ENCODE measurements at regions not wholly inside any gene's neighbourhood (a gene's known extent, or its start where the extent isn't known, plus 50 kb on each side); places are given as distances from the start of the nearest gene placed in this dataset.

DNA sequence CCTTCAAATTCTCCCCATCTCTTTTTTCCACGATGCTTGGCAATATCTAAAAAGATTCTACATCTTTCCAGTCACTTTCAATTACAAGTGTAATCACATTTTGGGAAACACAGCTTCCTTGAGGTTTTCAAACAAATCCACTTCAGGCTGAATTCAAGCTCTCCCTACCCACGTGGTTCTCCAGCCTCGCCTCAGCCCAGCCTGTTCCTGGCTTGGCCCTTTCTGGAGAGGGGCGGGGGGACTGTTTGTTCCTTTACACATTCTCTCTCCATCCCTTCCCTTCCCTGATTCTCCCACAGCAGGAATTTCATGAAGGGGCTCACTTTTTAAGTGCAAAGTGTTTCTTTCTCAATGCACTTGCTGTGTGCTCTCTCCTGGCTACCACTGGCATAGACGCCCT, 226.3 kb upstream of the SOX11 start:
- Histone ChIP-seq H3K79me2 (ENCODE audit: insufficient read depth, low read length) (no peaks in the 10 kb centered on the region), H3K9me3 (ENCODE audit: low read depth, low read length) (no peaks in the 10 kb centered on the region), H3K4me2 (ENCODE audit: insufficient read depth, low read length) (no peak overlapping the region), H3K4me3 (ENCODE audit: insufficient read depth, low read length) (no peak overlapping the region), H3K27ac (ENCODE audit: low read depth, low read length) (no peak overlapping the region), H4K20me1 (ENCODE audit: insufficient read depth, low read length) (no peaks in the 10 kb centered on the region), H3K4me1 (ENCODE audit: insufficient read depth, low read length) (no peaks in the 10 kb centered on the region), H3K27me3 (ENCODE audit: insufficient read depth, low read length) (no peaks in the 10 kb centered on the region), H3K36me3 (ENCODE audit: insufficient read depth, low read length) (no peaks in the 10 kb centered on the region), H2AFZ (ENCODE audit: low read length) (no peak overlapping the region)
- DNase-seq (ENCODE audit: insufficient read length, low spot score, missing footprints), result no peak
- TF ChIP-seq, protein P1, sequence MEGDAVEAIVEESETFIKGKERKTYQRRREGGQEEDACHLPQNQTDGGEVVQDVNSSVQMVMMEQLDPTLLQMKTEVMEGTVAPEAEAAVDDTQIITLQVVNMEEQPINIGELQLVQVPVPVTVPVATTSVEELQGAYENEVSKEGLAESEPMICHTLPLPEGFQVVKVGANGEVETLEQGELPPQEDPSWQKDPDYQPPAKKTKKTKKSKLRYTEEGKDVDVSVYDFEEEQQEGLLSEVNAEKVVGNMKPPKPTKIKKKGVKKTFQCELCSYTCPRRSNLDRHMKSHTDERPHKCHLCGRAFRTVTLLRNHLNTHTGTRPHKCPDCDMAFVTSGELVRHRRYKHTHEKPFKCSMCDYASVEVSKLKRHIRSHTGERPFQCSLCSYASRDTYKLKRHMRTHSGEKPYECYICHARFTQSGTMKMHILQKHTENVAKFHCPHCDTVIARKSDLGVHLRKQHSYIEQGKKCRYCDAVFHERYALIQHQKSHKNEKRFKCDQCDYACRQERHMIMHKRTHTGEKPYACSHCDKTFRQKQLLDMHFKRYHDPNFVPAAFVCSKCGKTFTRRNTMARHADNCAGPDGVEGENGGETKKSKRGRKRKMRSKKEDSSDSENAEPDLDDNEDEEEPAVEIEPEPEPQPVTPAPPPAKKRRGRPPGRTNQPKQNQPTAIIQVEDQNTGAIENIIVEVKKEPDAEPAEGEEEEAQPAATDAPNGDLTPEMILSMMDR (IDR thresholded peaks at IDR 0.05; ENCODE audit: extremely low read depth, low read depth, low read length), result no peak

GRCh38 chr2:5467178-5467905, 224.8 kb upstream of the SOX11 start:
- Histone ChIP-seq H3K4me2 (ENCODE audit: insufficient read depth, low read length) (no peak overlapping the region), H3K27me3 (ENCODE audit: insufficient read depth, low read length) (no peaks in the 10 kb centered on the region), H2AFZ (ENCODE audit: low read length) (no peak overlapping the region), H3K36me3 (ENCODE audit: insufficient read depth, low read length) (no peaks in the 10 kb centered on the region), H3K4me3 (ENCODE audit: insufficient read depth, low read length) (no peak overlapping the region), H3K79me2 (ENCODE audit: insufficient read depth, low read length) (no peaks in the 10 kb centered on the region), H3K27ac (ENCODE audit: low read depth, low read length) (no peak overlapping the region), H3K9me3 (ENCODE audit: low read depth, low read length) (no peaks in the 10 kb centered on the region), H4K20me1 (ENCODE audit: insufficient read depth, low read length) (no peaks in the 10 kb centered on the region), H3K4me1 (ENCODE audit: insufficient read depth, low read length) (no peaks in the 10 kb centered on the region)
- no peak for DNase-seq (ENCODE audit: insufficient read length, low spot score, missing footprints)
- TF ChIP-seq, protein P1 (IDR thresholded peaks at IDR 0.05; ENCODE audit: extremely low read depth, low read depth, low read length), result no peak

GRCh38 chr2:5472673-5473072, 219.5 kb upstream of the SOX11 start:
- Histone ChIP-seq H3K4me1 (ENCODE audit: insufficient read depth, low read length) (no peaks in the 10 kb centered on the region), H3K79me2 (ENCODE audit: insufficient read depth, low read length) (no peaks in the 10 kb centered on the region), H3K36me3 (ENCODE audit: insufficient read depth, low read length) (no peaks in the 10 kb centered on the region), H3K9me3 (ENCODE audit: low read depth, low read length) (no peaks in the 10 kb centered on the region), H2AFZ (ENCODE audit: low read length) (no peak overlapping the region), H3K27me3 (ENCODE audit: insufficient read depth, low read length) (no peaks in the 10 kb centered on the region), H4K20me1 (ENCODE audit: insufficient read depth, low read length) (no peaks in the 10 kb centered on the region), H3K27ac (ENCODE audit: low read depth, low read length) (no peak overlapping the region), H3K4me3 (ENCODE audit: insufficient read depth, low read length) (no peak overlapping the region), H3K4me2 (ENCODE audit: insufficient read depth, low read length) (no peak overlapping the region)
- DNase-seq (ENCODE audit: insufficient read length, low spot score, missing footprints), result no peak
- TF ChIP-seq, protein P1 (IDR thresholded peaks at IDR 0.05; ENCODE audit: extremely low read depth, low read depth, low read length), result no peak

GRCh38 chr2:5473635-5474034, 218.5 kb upstream of the SOX11 start:
- DNase-seq (ENCODE audit: insufficient read length, low spot score, missing footprints), result no peak
- Histone ChIP-seq H3K27me3 (ENCODE audit: insufficient read depth, low read length) (no peaks in the 10 kb centered on the region), H2AFZ (ENCODE audit: low read length) (no peak overlapping the region), H3K4me3 (ENCODE audit: insufficient read depth, low read length) (no peak overlapping the region), H3K36me3 (ENCODE audit: insufficient read depth, low read length) (no peaks in the 10 kb centered on the region), H3K4me1 (ENCODE audit: insufficient read depth, low read length) (no peaks in the 10 kb centered on the region), H3K9me3 (ENCODE audit: low read depth, low read length) (no peaks in the 10 kb centered on the region), H3K79me2 (ENCODE audit: insufficient read depth, low read length) (no peaks in the 10 kb centered on the region), H4K20me1 (ENCODE audit: insufficient read depth, low read length) (no peaks in the 10 kb centered on the region), H3K27ac (ENCODE audit: low read depth, low read length) (no peak overlapping the region), H3K4me2 (ENCODE audit: insufficient read depth, low read length) (no peak overlapping the region)
- TF ChIP-seq, protein P1 (IDR thresholded peaks at IDR 0.05; ENCODE audit: extremely low read depth, low read depth, low read length), result no peak
